NCI-H1092 treated with DMSO at 0.1 percent for 48 hours (cell line): ENCODE measurements at regions not wholly inside any gene's neighbourhood (a gene's known extent, or its start where the extent isn't known, plus 50 kb on each side); places are given as distances from the start of the nearest gene placed in this dataset.
A peak's percentile ranks its signal among the peaks of the same experiment; 100 is the strongest.

ENCODE experiments used
- DNase-seq: peaks from one replicate; lab custom pipeline; 2025; lab: John Stamatoyannopoulos, UW

- no peak for DNase-seq
These were observed 615.8 kb upstream of the SALL3 start for GRCh38 chr18:78363556-78364387.

- DNase-seq = no peak
These were observed 615.1 kb upstream of the SALL3 start for GRCh38 chr18:78364388-78364960.

DNA sequence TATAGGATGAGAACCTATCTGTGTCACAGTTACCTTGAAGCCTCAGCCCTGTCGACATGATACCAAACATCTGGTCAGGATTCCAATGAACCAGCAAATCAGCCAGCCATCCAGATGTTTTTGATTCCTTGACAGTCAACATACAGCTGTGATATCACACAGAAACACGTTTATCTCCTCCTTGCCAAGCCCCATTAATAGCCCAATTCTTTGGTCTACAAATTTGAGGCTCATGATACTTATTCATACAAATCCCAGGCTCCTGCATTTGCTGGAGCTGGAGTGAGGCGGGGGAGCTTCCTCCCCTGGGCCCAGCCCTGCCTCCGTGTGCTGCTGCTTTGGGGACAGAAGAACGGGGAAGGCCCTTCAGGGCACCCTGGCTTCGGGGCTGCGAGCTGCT is 611.6 kb upstream of the SALL3 start:
- DNase-seq = no peak

DNA sequence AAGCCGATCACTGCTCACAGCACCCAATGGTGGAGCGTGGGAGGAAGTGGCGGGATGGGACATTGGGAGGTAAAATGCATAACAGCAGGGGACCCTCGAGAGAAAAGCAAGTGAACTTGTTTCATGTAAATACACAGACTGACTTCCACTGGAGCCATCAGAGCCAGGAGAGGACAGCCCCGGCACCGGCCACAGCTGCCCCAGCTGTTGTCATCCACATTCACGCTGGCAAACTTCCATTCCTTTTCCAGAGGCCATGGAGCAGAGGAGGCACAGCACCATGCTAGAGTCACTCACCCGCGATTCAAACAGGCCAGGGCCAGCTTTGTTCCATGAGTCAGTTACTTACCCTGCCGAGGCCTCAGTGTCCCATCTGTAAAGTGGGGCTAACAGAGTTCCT is 610.9 kb upstream of the SALL3 start:
- DNase-seq = no peak

GRCh38 chr18:78376046-78376445 is 603.6 kb upstream of the SALL3 start:
- DNase-seq = no peak

DNA sequence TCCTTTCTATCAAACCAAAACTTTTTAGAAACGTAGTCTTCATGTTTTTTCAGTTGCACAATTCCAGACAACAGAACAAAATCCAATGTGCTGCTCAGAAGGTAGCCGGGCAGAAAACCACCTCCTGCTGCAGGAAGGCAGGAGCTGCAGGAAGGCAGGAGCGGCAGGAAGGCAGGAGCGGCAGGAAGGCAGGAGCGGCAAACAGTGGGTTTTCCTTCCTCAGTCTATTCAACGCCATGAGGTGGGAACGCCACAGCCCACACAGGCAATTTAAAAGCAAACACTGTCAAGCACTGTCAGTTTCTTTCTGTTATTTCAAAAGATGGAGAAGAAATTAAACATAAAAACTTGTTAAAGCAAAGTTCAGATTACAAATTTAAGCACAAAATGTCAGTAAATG is 601.2 kb upstream of the SALL3 start:
- DNase-seq = no peak

- DNase-seq = no peak
These were observed 600.6 kb upstream of the SALL3 start for GRCh38 chr18:78378983-78379382.

GRCh38 chr18:78390348-78390951 is 589.2 kb upstream of the SALL3 start:
- no peak for DNase-seq

- DNase-seq = no peak
These were observed 588.7 kb upstream of the SALL3 start for GRCh38 chr18:78390952-78391348.

DNA sequence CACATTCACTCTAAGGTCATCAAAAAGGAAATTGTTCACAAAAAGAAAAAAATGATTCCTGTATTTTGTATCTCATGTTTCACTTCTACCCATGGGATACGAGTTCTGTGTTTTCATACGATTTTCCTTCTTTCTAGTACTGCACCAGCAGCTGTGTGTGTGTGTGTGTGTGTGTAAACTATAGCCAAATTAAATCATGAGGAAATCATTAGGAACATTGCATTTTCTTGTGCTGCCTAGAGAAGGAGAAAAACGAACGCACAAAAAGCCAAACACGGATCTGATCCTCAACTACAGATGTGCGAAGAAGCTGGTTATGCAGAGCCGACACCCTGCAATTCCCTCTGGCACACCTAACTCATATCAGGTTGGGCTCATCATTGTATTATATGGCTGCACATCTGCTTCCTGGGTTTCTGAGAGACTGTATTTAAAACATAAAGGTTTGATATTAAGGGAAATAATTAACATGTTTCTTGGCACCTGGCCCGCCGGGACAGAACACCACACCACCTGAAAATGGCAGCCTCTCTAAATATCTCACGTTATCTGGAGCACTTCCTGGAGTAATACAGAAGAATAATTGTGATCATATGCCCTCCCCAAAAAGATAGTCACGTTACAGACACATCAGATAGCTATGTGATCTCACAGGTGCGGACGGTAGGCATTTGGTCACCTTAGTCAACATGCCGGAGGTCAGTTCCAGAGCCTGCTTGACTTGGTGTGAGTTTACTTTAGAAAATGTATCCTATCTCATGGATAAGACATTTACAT is 586.3 kb upstream of the SALL3 start:
- no peak for DNase-seq

DNA sequence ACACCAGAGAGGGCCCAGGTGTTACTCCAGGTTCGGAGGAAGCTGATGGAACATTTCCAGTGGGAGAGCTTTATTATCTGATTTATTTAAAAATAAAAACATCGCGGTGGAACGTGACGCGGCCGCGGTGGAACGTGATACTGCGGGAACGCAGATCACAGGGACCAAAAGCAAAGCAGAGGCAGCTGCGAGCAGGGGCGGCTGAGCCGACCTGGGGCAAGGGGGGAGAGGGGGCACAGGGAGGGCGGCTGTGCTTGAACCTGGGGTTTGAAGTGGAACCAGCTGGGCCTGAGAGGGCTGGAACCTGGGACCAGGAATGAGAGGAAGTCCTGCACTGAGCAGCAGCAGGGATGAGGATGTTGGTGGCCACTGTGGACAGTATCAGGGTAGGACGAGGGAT is 583.5 kb upstream of the SALL3 start:
- DNase-seq = no peak

DNA sequence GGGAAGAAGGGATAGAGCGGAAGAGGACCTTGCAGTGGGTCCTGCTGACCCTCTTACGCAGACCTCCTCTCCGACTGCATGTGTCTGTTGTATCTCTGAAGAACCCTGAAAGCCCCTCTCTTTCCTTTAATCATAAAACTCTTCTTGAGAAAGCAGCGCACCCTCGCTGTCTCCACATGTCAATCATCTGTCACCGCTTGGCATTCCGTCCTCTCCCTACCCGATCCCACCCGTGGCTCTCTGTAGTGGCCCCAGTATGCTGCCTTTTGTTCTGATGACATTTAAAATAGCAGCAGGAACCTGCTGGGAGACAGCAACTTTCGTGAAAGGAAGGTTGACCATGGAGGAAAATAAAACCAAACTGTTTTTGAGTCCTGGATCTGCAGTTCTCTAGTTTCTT is 582.9 kb upstream of the SALL3 start:
- DNase-seq = no peak

- no peak for DNase-seq
These were observed 579.6 kb upstream of the SALL3 start for GRCh38 chr18:78399992-78400503.

DNA sequence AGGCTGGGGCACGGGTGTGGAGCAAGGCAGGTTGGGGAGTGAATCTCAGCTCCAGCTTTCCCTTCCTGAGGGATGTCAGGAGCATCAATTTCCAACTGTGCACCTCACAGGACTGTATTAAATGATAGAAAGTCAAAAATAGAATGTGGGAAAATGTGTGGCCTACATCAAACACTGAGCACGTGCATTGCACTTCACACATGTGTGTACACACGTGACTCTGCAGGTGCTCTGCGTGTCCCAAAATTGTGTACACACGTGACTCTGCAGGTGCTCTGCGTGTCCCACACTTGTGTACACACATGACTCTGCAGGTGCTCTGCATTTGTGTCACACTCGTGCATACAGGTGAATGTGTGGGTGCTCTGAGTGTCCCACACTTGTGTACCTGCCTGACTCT is 577.2 kb upstream of the SALL3 start:
- DNase-seq = no peak

DNA sequence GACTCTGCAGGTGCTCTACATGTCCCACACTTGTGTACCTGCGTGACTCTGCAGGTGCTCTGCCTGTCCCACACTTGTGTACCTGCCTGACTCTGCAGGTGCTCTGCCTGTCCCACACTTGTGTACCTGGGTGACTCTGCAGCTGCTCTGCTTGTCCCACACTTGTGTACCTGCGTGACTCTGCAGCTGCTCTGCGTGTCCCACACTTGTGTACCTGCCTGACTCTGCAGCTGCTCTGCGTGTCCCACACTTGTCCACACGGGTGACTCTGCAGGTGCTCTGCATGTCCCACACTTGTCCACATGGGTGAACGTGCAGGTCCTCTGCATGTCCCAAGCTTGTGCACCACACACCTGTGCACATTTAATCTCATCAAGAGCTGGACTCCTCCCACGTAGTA is 576.7 kb upstream of the SALL3 start:
- DNase-seq = no peak

DNA sequence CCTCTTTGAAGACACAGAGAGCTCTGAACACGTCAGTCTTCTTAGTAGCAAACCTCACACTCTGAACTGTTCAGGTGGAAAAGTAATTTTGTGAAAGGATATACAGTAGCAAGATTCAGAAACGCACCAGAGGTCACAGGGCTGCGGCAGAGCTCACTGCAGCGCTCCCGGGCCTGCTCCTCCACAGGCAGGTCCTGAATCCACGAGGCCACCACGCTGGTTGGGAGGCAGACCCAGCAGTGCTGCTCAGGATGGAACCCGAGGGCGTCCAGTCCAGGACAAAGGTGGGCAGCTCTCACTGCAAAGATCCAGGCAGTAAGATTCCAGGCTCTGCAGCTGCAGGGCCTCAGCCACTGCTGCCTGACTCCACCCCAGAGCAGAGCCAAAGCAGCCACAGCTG is 576.2 kb upstream of the SALL3 start:
- no peak for DNase-seq

GRCh38 chr18:78405763-78406162 is 573.9 kb upstream of the SALL3 start:
- DNase-seq = no peak

GRCh38 chr18:78406743-78407465 is 572.7 kb upstream of the SALL3 start:
- DNase-seq = peak; percentile 88

GRCh38 chr18:78407466-78407844 is 572.2 kb upstream of the SALL3 start:
- DNase-seq = peak; percentile 88

DNA sequence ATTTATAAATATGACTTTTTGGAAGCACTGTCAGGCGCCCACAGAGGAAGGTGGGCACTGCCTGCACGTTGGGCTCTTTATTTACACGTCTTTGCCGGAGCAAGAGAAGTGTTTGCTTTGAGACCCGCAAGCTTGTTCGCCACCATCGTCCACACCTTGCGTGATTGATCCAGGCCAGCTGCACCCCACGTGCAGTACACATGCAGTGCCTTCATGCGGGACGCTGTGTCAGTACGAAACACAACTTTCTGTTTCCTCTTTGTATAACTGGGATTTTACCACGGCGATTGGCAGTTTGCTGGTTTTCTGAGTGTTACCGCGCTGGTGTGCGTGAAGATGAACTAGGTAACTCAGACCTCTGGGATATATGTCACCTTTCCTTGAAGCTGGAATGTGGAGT is 571.0 kb upstream of the SALL3 start:
- peak; percentile 10 for DNase-seq

DNA sequence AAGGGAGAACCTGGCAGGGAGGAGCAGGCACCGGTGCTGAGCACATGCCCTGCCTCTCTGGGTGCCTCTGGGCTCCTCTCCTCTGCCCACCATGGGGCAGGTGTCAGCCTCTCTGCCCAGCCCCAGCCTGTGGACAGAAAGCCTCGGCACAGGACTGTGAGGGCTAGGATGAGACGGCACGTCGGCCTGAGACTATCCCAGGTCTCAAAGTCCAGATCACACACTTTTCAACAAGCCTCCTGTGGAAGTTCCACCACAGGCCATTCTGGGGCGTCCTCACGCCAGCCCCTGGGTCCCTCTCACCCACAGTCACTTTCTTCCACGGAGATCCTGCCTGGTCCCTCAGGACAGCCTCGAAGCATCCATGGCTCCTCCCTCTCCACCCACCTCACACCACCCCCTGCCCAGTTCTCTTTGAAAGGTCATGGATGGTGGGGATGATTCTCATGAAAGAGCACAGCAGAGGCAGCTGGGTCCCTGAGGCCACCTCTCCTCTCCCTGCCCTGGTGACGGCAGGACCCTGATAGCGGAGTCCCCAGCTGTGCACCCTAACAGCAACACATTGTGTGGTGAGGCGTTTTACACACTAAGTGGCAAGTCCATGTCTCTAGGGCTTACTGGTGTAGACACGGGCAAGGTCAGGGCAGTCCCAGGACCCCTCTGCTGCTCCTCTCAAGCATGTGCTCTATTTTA is 569.4 kb upstream of the SALL3 start:
- DNase-seq = no peak
